Endothelial cell of umbilical vein (primary cell): ENCODE measurements at regions not wholly inside any gene's neighbourhood (a gene's known extent, or its start where the extent isn't known, plus 50 kb on each side); places are given as distances from the start of the nearest gene placed in this dataset.

Experiments
- BruUV-seq: library from RNA; stranded (reverse); fragments of 400-500 nt; replicated peaks from 2 replicates; lab custom pipeline; 2021; lab: Mats Ljungman, UMichigan
- CTCF ChIA-PET: fragments of 300-600, 350-600 bp; sonication (Branson Sonifier 250); formaldehyde crosslinking; loops from one replicate; lab custom pipeline; 2021; ENCODE audit warnings: antibody characterized with exemption, inconsistent platforms; lab: Charles Lee
- POLR2A ChIA-PET: fragments of 300-600, 350-600 bp; sonication (Branson Sonifier 250); formaldehyde crosslinking; loops from one replicate; lab custom pipeline; 2021; ENCODE audit warnings: antibody characterized with exemption, inconsistent platforms; lab: Charles Lee
- DNase-seq: peaks from one replicate; pipeline ENCODE4 v3.0.0-alpha.2; 2011; ENCODE audit warnings: low read depth, low spot score
- FAIRE-seq: peaks from 2 replicates; lab custom pipeline; 2011; peaks lifted over from hg19 to GRCh38; lab: Jason Lieb, UNC
- H2AFZ ChIP-seq: 2 replicates; pipeline ENCODE4 v1.6.0; 2012; ENCODE audit warnings: low read depth, low read length, control low read depth, inconsistent platforms
- H3K27ac ChIP-seq: 2 replicates; pipeline ENCODE4 v1.5.1; 2011; ENCODE audit warnings: low read depth, mild to moderate bottlenecking, control low read depth, low read length, moderate library complexity; ENCODE audit not compliant: insufficient read depth
- H3K27me3 ChIP-seq, 2 experiments: 2 replicates each; pipeline versions ENCODE4 v1.6.0 to v1.6.1; 2011; ENCODE audit warnings: low read length in 2 of 2, mixed read lengths in 1 of 2; ENCODE audit not compliant: control insufficient read depth in 2 of 2, insufficient read depth in 2 of 2
- H3K36me3 ChIP-seq, 2 experiments: 2 replicates in 1 of 2; 3 replicates in 1 of 2; pipeline ENCODE4 v1.5.1; 2011; ENCODE audit warnings: low read length in 2 of 2, mild to moderate bottlenecking in 1 of 2, moderate library complexity in 1 of 2; ENCODE audit not compliant: control insufficient read depth in 2 of 2, insufficient read depth in 2 of 2; ENCODE audit errors: extremely low read depth in 1 of 2
- H3K4me1 ChIP-seq: 3 replicates; pipeline ENCODE4 v1.5.1; 2011; ENCODE audit warnings: mild to moderate bottlenecking, low read length; ENCODE audit not compliant: control insufficient read depth, insufficient read depth; ENCODE audit errors: extremely low read depth
- H3K4me2 ChIP-seq: 2 replicates; pipeline ENCODE4 v1.6.1; 2011; ENCODE audit warnings: low read length, control low read depth, mixed read lengths; ENCODE audit not compliant: insufficient read depth
- H3K4me3 ChIP-seq, 3 experiments: fragments of 200-600 bp in 1 of 3; sonication (generic), shearing (Covaris generic) in 1 of 3; replicated peaks in 1 of 3; 2 replicates each; pipeline ENCODE4 v1.5.1; 2011 to 2016; ENCODE audit warnings: control low read depth in 3 of 3, low read length in 3 of 3, mild to moderate bottlenecking in 2 of 3, inconsistent platforms in 1 of 3, low read depth in 1 of 3, moderate library complexity in 1 of 3; ENCODE audit not compliant: insufficient read depth in 1 of 3
- H3K79me2 ChIP-seq: 2 replicates; pipeline ENCODE4 v1.6.0; 2012; ENCODE audit warnings: low read length, inconsistent platforms; ENCODE audit not compliant: control insufficient read depth, insufficient read depth
- H3K9ac ChIP-seq: replicated peaks from 2 replicates; pipeline ENCODE3; 2011; ENCODE audit warnings: low read length, control low read depth; ENCODE audit not compliant: insufficient read depth; ENCODE audit errors: extremely low read depth
- H3K9me1 ChIP-seq: replicated peaks from 3 replicates; pipeline ENCODE4 v1.6.0; 2011; ENCODE audit warnings: mild to moderate bottlenecking, low read length; ENCODE audit not compliant: control insufficient read depth, insufficient read depth; ENCODE audit errors: extremely low read depth
- H3K9me3 ChIP-seq: replicated peaks from 2 replicates; pipeline ENCODE4 v1.5.1; 2012; ENCODE audit warnings: low read length, inconsistent platforms; ENCODE audit not compliant: control insufficient read depth, insufficient read depth
- H4K20me1 ChIP-seq: replicated peaks from 2 replicates; pipeline ENCODE3; 2011; ENCODE audit warnings: mild to moderate bottlenecking, low read length; ENCODE audit not compliant: control insufficient read depth, insufficient read depth; ENCODE audit errors: extremely low read depth
- CTCF ChIP-seq, 2 donors: IDR thresholded peaks; 1 replicate in 1 of 2; 2 replicates in 1 of 2; pipeline ENCODE4 v1.5.1; 2011; ENCODE audit warnings: low read length in 2 of 2, mild to moderate bottlenecking in 2 of 2, moderate library complexity in 2 of 2, control low read depth in 1 of 2, inconsistent platforms in 1 of 2, low read depth in 1 of 2; ENCODE audit not compliant: insufficient read depth in 1 of 2; ENCODE audit errors: extremely low read depth in 1 of 2
- EZH2 ChIP-seq: IDR thresholded peaks from 2 replicates; pipeline ENCODE4 v1.6.1; 2012; ENCODE audit warnings: borderline replicate concordance, low read depth, mild to moderate bottlenecking, moderate library complexity, low read length, inconsistent platforms; ENCODE audit not compliant: severe bottlenecking
- FOS ChIP-seq: IDR thresholded peaks from 2 replicates; pipeline ENCODE4 v1.6.1; 2011; ENCODE audit warnings: mild to moderate bottlenecking, low read length, moderate library complexity, borderline replicate concordance; ENCODE audit not compliant: insufficient read depth
- GATA2 ChIP-seq: IDR thresholded peaks from 2 replicates; pipeline ENCODE4 v1.7.0; 2011; ENCODE audit warnings: low read depth, mild to moderate bottlenecking, moderate library complexity, mixed read lengths, low read length; ENCODE audit not compliant: insufficient read length, insufficient read depth
- JUN ChIP-seq: IDR thresholded peaks from 2 replicates; pipeline ENCODE4 v1.6.1; 2011; ENCODE audit warnings: borderline replicate concordance, low read depth; ENCODE audit not compliant: insufficient read length, insufficient read depth
- MAX ChIP-seq: IDR thresholded peaks from 2 replicates; pipeline ENCODE4 v1.6.1; 2011; ENCODE audit not compliant: insufficient read depth, insufficient read length
- MYC ChIP-seq: IDR thresholded peaks from one replicate; pipeline ENCODE4 v1.6.1; 2011; ENCODE audit warnings: mild to moderate bottlenecking, low read depth, low read length
- POLR2A ChIP-seq: IDR thresholded peaks from 2 replicates; pipeline ENCODE4 v1.6.1; 2012; ENCODE audit warnings: low read depth, mild to moderate bottlenecking, control low read depth, low read length
- POLR2AphosphoS5 ChIP-seq: IDR thresholded peaks from 2 replicates; pipeline ENCODE4 v1.6.1; 2012; ENCODE audit warnings: low read depth, mild to moderate bottlenecking, control low read depth, low read length, moderate library complexity; ENCODE audit not compliant: insufficient read depth
- dilution Hi-C: fragments of 300-500 bp; cut with MboI; formaldehyde crosslinking; loops from one replicate; pipeline ENCODE4 v1.15.0; 2019; ENCODE audit warnings: low sequenced_read_pairs; ENCODE audit not compliant: extremely low pct_ligation_motif_present
- intact Hi-C: fragments of 100-400 bp; cut with micrococcal nuclease; formaldehyde crosslinking; loops from one replicate; pipeline ENCODE4 v1.10.0; 2022

GRCh38 chr12:118827606-118828005 lies 153.7 kb upstream of the SRRM4 start:
- FAIRE-seq (no peak), DNase-seq (no peak)
- Histone ChIP-seq H3K27ac (no peak overlapping the region), H3K9me1 (no peaks in the 10 kb centered on the region), H3K9ac (no peak overlapping the region), H3K9me3 (peaks cover 2% of the 10 kb centered on the region), H3K4me2 (no peak overlapping the region), H3K79me2 (no peaks in the 10 kb centered on the region), H3K4me1 (no peaks in the 10 kb centered on the region), H3K4me3 (no peak overlapping the region), H2AFZ (no peak overlapping the region), H3K36me3 (no peaks in the 10 kb centered on the region), H4K20me1 (no peaks in the 10 kb centered on the region), H3K27me3 (no peaks in the 10 kb centered on the region)
- no TSS peak for BruUV-seq
- POLR2A ChIA-PET: no interaction called here
- TF ChIP-seq FOS (no peak), MYC (no peak), MAX (no peak), EZH2 (no peak), JUN (no peak), POLR2A (no peak), POLR2AphosphoS5 (no peak), CTCF (IDR thresholded peaks at IDR 0.05; ENCODE audit: extremely low read depth in 1 of 2, insufficient read depth in 1 of 2, low read depth in 1 of 2, low read length in 2 of 2) (no peak), GATA2 (no peak)
- intact Hi-C loops (no loop called here), dilution Hi-C loops (no loop called here)
- CTCF ChIA-PET: no interaction called here
